ENCODE measurements at regions not wholly inside any gene's neighbourhood (a gene's known extent, or its start where the extent isn't known, plus 50 kb on each side); places are given as distances from the start of the nearest gene placed in this dataset.
"Not testable (repeated sequence)": the region's sequence is repeated elsewhere in the genome, so short reads cannot be mapped to it uniquely, and the experiment has no call there.

DNA sequence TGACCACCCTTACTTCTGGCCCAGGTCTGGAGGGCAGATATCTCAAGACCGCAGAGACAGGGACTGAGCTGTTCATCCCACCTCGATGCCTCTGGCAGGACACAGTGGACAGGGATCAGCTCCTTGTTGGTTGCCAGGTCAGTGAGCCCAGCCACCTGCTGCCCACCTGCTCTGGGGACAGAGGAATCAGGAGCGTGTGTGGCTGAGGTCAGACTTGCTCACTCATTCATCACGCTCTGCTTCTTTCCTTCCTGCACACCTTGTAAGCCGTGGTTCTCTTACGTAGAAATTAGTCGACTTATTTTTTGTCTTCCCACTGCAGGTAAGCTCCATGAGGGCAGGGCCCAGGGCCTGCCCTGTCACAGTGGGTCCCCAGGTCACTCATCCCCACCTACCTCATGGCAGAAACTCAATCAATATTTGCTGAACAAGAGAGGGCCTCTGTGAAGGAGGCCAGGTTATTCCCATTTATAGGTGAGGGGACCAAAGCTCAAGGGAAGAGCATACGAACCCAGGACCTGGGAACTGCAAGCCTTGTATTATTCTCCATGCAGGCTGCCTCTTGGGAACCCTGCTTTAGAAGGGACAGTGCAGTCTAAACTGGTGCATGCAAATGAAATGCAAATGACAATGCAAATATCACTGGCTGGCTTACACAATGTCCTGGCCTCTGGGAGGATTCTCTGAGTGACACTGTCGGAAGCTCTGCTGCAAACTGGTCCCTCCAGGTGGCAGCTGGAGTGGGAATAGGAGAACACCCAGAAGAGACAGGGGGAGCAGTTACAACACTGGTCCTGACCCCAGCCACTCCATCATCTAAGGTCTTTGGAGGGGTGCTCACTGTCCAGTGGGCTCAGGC lies 58.4 kb upstream of the PAX7 start:
- H3K9me3 Mint-ChIP-seq, result no peaks in the 10 kb centered on the region
- no peak overlapping the region for H3K4me3 Mint-ChIP-seq
- peaks cover 20% of the 10 kb centered on the region for H3K27me3 Mint-ChIP-seq
- no peak overlapping the region for H3K27ac Mint-ChIP-seq
- no peak for DNase-seq
- ATAC-seq, result no peak
- no peaks in the 10 kb centered on the region for H3K4me1 Mint-ChIP-seq
- no peaks in the 10 kb centered on the region for H3K36me3 Mint-ChIP-seq (ENCODE audit: low read depth)

DNA sequence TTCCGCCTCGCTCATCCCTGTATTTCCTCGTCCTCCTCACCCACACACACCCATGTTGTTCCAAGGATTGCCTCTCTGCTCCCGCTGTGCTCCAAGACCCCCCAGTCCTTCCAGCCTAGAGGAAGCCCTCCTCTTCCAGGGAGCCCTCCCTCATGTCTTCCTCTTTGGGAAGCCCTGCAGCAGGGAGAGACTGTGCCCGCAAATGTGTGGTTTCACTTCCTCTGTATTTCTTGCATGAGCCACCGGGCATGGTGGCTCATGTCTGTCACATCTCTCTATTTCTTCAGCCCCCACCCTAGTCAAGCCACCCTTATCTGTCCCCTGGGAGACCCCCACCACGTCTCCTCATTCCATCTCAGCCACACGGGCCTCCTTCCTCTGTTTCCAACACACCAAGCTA lies 57.5 kb upstream of the PAX7 start:
- H3K9me3 Mint-ChIP-seq, result no peaks in the 10 kb centered on the region
- peaks cover 17% of the 10 kb centered on the region for H3K27me3 Mint-ChIP-seq
- no peak overlapping the region for H3K27ac Mint-ChIP-seq
- H3K36me3 Mint-ChIP-seq (ENCODE audit: low read depth), result no peaks in the 10 kb centered on the region
- H3K4me1 Mint-ChIP-seq, result no peaks in the 10 kb centered on the region
- H3K4me3 Mint-ChIP-seq, result no peak overlapping the region
- ATAC-seq (no peak), DNase-seq (no peak)

DNA sequence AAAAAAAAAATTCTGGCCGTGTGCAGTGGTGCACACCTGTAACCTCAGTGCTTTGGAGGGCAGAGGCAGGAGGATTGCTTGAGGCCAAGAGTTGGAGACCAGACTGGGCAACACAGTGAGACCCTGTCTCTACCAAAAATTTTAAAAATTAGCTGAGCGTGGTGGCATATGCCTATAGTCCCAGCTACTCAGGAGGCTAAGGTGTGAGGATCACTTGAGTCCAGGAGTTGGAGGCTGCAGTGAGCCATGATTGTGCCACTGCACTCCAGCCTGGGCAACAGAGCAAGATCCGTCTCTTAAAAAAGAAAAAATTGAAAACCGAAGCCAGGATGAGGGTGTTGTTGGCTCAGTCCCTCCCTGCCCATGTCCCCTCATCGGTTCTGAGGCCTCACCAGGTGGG lies 55.9 kb upstream of the PAX7 start:
- Mint-ChIP-seq H3K27ac (no peak overlapping the region), H3K4me1 (no peaks in the 10 kb centered on the region), H3K9me3 (no peaks in the 10 kb centered on the region), H3K4me3 (no peak overlapping the region), H3K36me3 (ENCODE audit: low read depth) (no peaks in the 10 kb centered on the region), H3K27me3 (peaks cover 17% of the 10 kb centered on the region)
- ATAC-seq (no peak), DNase-seq (no peak)

DNA sequence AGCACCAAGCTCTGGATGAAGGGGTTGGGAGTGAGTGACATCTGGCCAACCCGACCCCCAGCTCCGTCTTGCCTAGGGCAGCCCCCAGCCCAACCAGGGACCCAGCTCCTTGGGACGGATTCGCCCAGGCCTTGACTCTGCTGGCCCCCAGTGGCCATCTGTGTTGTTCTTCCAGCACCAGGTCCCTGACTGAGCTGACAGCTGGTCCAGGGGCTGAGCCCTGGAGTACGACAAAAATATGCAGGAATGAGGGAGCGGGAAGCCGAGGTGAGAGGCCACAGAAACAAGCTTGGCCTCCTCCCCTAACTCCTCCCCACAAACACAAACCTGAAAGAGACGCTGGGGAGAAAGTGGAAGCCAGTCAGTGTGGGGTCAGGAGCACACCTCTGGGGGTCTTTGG lies 55.0 kb upstream of the PAX7 start:
- no peaks in the 10 kb centered on the region for H3K9me3 Mint-ChIP-seq
- no peak overlapping the region for H3K4me3 Mint-ChIP-seq
- peaks cover 13% of the 10 kb centered on the region for H3K27me3 Mint-ChIP-seq
- H3K36me3 Mint-ChIP-seq (ENCODE audit: low read depth), result no peaks in the 10 kb centered on the region
- DNase-seq (no peak), ATAC-seq (no peak)
- no peaks in the 10 kb centered on the region for H3K4me1 Mint-ChIP-seq
- H3K27ac Mint-ChIP-seq, result no peak overlapping the region

DNA sequence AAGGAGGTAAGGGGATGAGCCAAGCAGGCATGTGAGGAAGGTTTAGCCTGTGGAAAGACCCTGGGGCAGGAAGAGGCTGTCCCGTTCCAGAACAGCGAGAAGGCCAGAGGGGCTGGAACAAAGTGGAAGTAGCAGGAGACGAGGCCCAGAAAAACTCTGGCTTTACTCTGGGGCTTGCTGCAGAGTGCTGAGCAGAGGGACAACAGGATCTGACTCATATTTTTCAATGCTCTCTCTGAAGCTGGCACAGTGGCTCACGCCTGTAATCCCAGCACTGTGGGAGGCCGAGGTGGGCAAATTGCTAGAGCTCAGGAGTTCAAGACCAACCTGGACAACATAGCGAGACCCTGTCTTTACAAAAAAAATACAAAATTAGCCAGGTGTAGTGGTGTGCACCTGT lies 52.4 kb upstream of the PAX7 start:
- Mint-ChIP-seq H3K9me3 (no peaks in the 10 kb centered on the region), H3K4me3 (no peak overlapping the region), H3K36me3 (ENCODE audit: low read depth) (no peaks in the 10 kb centered on the region), H3K4me1 (no peaks in the 10 kb centered on the region), H3K27me3 (peaks cover 11% of the 10 kb centered on the region), H3K27ac (no peak overlapping the region)
- ATAC-seq (no peak), DNase-seq (no peak)

DNA sequence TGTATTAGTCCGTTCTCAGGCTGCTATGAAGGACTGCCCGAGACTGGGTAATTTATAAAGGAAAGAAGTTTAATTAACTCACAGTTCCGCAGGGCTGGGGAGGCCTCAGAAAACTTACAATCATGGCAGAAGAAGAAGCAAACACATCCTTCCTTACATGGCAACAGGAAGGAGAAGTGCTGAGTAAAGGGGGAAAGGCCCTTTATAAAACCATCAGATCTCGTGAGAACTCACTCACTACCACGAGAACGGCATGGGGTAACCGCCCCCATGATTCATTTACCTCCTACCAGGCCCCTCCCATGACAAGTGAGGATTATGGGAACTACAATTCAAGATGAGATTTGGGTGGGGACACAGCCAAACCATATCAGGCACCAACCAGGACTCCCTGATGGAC lies 51.4 kb upstream of the PAX7 start:
- H3K27me3 Mint-ChIP-seq; H3K27ac Mint-ChIP-seq; ATAC-seq; H3K9me3 Mint-ChIP-seq; DNase-seq; H3K4me1 Mint-ChIP-seq; H3K36me3 Mint-ChIP-seq (ENCODE audit: low read depth); H3K4me3 Mint-ChIP-seq: not testable (repeated sequence)

DNA sequence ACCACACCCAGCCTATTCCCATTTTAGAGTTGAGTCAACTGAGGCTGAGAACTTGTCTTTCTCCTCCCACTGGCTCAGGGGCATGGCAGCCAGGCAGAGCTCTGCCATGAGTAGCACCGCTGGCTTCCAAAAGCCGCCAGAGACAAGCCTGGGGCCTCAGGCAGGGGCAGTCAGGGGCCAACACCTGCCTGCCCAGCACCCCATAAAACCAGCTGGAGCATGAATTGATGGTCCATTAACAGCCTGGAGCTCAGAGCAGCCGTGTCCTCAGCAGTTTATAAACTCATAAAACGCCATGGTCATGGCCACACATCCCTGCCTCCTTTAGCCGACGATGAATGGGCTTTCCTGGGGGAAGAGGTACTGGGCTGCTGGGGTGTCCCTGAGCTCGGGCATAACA lies 50.6 kb upstream of the PAX7 start:
- Mint-ChIP-seq H3K9me3 (no peaks in the 10 kb centered on the region), H3K27ac (no peak overlapping the region), H3K4me1 (no peaks in the 10 kb centered on the region), H3K4me3 (no peak overlapping the region), H3K27me3 (peaks cover 8% of the 10 kb centered on the region), H3K36me3 (ENCODE audit: low read depth) (no peaks in the 10 kb centered on the region)
- no peak for ATAC-seq
- DNase-seq, result no peak

DNA sequence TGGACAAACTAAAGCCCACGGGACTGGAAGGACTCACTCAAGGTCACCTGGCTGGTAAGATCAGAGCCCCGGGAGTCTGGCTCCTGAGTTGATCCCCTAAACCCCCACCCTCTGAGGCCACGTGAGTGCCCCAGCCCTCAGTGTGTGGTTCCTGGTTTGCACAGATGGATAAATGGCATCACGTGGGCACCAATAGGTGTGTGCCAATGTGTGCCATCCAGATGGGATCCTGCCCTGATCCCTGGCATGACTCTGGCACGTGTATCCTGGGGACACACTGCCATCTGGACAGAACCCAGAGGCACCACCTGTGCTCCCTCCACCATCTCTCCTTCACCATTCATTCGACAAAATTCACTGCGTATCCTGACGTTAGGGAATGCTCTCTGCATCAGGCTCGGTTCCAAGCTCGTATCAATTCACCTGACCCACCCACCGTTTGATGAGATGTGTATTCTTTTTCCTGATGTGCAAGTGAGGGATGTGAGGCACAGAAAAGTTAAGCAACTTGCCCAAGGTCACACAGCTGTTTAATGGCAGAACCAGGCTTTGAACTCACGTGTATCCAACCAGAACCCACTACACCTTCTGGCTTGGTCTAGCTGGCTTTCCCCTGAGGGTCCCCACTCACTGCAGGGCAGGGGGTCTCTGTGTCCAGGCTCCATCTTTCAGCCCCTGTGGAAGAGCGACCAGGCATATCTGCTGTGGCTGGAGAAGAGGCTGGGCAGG lies 49.8 kb upstream of the PAX7 start:
- H3K9me3 Mint-ChIP-seq, result no peaks in the 10 kb centered on the region
- peaks cover 8% of the 10 kb centered on the region for H3K27me3 Mint-ChIP-seq
- no peak overlapping the region for H3K4me3 Mint-ChIP-seq
- H3K27ac Mint-ChIP-seq, result no peak overlapping the region
- ATAC-seq (no peak), DNase-seq (no peak)
- no peaks in the 10 kb centered on the region for H3K36me3 Mint-ChIP-seq (ENCODE audit: low read depth)
- H3K4me1 Mint-ChIP-seq, result no peaks in the 10 kb centered on the region
